Nephron (organoid): ENCODE measurements at regions not wholly inside any gene's neighbourhood (a gene's known extent, or its start where the extent isn't known, plus 50 kb on each side); places are given as distances from the start of the nearest gene placed in this dataset.

ENCODE experiments used
- H3K27ac Mint-ChIP-seq, 3 experiments: 2 replicates each; pipeline ENCODE4 v1.8.0; 2020; ENCODE audit warnings: mixed read lengths in 3 of 3, mild to moderate bottlenecking in 2 of 3, moderate library complexity in 1 of 3
- H3K27me3 Mint-ChIP-seq: 2 replicates; pipeline ENCODE4 v1.8.0; 2021; ENCODE audit warnings: low read depth, mild to moderate bottlenecking, moderate library complexity, mixed read lengths
- H3K36me3 Mint-ChIP-seq: 2 replicates; pipeline ENCODE4 v1.8.0; 2020; ENCODE audit warnings: low read depth, mixed read lengths
- H3K4me1 Mint-ChIP-seq: 2 replicates; pipeline ENCODE4 v1.8.0; 2020; ENCODE audit warnings: mixed read lengths
- H3K4me3 Mint-ChIP-seq, 3 experiments: 2 replicates each; pipeline ENCODE4 v1.8.0; 2020; ENCODE audit warnings: mild to moderate bottlenecking in 3 of 3, mixed read lengths in 3 of 3, moderate library complexity in 2 of 3
- H3K9me3 Mint-ChIP-seq: 2 replicates; pipeline ENCODE4 v1.8.0; 2020; ENCODE audit warnings: mixed read lengths
- TF ChIP-seq, protein P1 (sequence below), 3 experiments: fragments of 200-600 bp; sonication (generic); IDR thresholded peaks; one replicate each; pipeline ENCODE4 v1.5.0; 2021; ENCODE audit warnings: antibody characterized with exemption in 3 of 3; ENCODE audit not compliant: unreplicated experiment in 3 of 3

DNA sequence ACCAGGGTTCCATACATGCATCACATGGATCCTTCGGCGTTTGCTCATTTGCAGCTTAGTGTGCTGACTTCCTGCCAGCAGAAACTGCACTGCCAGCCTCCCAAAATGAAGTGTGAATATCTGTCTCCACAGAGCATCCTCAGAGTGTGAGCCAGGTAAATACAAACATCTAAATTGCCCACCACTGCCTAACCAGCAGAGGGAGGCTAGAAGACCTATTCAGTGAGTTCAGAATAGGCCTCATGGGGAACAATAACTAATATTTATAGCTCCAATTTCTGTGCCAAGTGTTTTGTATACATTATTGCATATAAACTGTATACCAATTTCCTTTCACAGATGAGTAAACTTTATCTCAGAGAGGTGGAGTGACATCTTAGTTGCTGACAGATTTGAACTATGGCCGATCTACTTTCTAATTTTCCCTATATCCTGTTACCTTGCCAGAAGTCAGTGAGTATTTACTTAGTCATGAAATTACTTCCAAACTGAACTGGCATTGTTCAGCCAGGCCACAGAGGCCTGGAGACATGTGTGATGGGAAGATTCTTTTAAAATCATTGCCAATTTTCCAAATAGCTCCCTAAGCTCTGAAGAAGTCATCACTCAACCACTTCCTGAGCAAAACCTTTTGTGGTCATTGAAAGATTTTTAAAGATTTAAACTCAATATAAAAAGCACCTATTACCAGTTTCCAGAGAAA lies 926.5 kb upstream of the GHITM start:
- Mint-ChIP-seq H3K4me3 (no peak overlapping the region), H3K27ac (no peak overlapping the region)

GRCh38 chr10:83214136-83214535 lies 925.2 kb upstream of the GHITM start:
- Mint-ChIP-seq H3K27me3 (no peaks in the 10 kb centered on the region), H3K4me1 (peaks cover 6% of the 10 kb centered on the region)

More for the DNA sequence above, 926.5 kb upstream of the GHITM start:
- Mint-ChIP-seq H3K4me1 (peaks cover 6% of the 10 kb centered on the region), H3K27me3 (no peaks in the 10 kb centered on the region), H3K36me3 (no peaks in the 10 kb centered on the region), H3K9me3 (no peaks in the 10 kb centered on the region)
- TF ChIP-seq, protein P1, sequence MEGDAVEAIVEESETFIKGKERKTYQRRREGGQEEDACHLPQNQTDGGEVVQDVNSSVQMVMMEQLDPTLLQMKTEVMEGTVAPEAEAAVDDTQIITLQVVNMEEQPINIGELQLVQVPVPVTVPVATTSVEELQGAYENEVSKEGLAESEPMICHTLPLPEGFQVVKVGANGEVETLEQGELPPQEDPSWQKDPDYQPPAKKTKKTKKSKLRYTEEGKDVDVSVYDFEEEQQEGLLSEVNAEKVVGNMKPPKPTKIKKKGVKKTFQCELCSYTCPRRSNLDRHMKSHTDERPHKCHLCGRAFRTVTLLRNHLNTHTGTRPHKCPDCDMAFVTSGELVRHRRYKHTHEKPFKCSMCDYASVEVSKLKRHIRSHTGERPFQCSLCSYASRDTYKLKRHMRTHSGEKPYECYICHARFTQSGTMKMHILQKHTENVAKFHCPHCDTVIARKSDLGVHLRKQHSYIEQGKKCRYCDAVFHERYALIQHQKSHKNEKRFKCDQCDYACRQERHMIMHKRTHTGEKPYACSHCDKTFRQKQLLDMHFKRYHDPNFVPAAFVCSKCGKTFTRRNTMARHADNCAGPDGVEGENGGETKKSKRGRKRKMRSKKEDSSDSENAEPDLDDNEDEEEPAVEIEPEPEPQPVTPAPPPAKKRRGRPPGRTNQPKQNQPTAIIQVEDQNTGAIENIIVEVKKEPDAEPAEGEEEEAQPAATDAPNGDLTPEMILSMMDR (IDR thresholded peaks at IDR 0.05; ENCODE audit: unreplicated experiment in 3 of 3) = no peak

DNA sequence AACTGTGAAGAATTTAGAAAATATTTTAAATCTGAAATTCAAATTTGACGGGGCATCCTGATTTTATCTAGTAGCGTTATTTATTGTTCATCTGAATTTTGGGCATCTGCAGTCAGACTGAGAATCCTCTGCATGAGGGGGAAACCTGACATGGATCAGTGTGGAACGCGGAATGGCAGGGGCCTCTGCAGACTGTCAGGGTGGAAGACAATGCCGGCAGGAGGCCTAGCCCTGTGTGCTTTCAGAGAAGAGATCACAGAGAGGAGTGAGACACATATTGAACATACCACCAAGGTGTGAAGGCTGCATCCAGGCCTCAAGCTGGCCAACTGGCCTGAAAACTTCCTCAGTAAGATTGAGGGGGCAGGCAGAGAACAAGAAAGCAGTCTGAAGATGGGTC lies 921.1 kb upstream of the GHITM start:
- Mint-ChIP-seq H3K27ac (no peak overlapping the region), H3K4me1 (peaks cover 8% of the 10 kb centered on the region), H3K36me3 (no peaks in the 10 kb centered on the region), H3K27me3 (no peaks in the 10 kb centered on the region), H3K9me3 (no peaks in the 10 kb centered on the region), H3K4me3 (no peak overlapping the region)
- TF ChIP-seq, protein P1 (IDR thresholded peaks at IDR 0.05; ENCODE audit: unreplicated experiment in 3 of 3) = no peak

More at GRCh38 chr10:83214136-83214535, 925.2 kb upstream of the GHITM start:
- no peaks in the 10 kb centered on the region for H3K36me3 Mint-ChIP-seq
- no peak overlapping the region for H3K4me3 Mint-ChIP-seq
- no peaks in the 10 kb centered on the region for H3K9me3 Mint-ChIP-seq
- TF ChIP-seq, protein P1 (IDR thresholded peaks at IDR 0.05; ENCODE audit: unreplicated experiment in 3 of 3) = no peak
- no peak overlapping the region for H3K27ac Mint-ChIP-seq

DNA sequence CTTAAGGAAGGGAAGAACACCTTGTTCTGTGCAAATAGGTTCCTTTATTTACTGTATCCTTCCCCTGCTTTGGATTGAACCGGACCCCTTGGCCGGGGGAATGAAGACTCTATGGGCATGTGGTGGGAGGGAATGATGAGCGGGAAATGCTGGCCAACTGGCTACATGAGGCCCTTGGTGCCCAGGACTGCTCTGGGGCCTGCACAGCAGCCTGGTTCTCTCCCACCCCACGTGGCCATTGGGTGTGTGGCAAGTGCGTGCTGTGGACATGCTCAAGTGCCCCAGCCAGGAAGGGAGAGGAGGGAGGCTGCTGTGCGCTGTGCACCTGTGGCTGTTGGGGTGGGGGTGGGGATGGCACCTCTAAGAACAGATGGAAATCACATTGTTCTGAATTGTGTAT lies 917.0 kb upstream of the GHITM start:
- H3K4me3 Mint-ChIP-seq = no peak overlapping the region
- no peak overlapping the region for H3K27ac Mint-ChIP-seq
- H3K27me3 Mint-ChIP-seq = peaks cover 4% of the 10 kb centered on the region
- no peaks in the 10 kb centered on the region for H3K9me3 Mint-ChIP-seq
- TF ChIP-seq, protein P1 (IDR thresholded peaks at IDR 0.05; ENCODE audit: unreplicated experiment in 3 of 3) = no peak
- no peaks in the 10 kb centered on the region for H3K36me3 Mint-ChIP-seq
- peaks cover 13% of the 10 kb centered on the region for H3K4me1 Mint-ChIP-seq

DNA sequence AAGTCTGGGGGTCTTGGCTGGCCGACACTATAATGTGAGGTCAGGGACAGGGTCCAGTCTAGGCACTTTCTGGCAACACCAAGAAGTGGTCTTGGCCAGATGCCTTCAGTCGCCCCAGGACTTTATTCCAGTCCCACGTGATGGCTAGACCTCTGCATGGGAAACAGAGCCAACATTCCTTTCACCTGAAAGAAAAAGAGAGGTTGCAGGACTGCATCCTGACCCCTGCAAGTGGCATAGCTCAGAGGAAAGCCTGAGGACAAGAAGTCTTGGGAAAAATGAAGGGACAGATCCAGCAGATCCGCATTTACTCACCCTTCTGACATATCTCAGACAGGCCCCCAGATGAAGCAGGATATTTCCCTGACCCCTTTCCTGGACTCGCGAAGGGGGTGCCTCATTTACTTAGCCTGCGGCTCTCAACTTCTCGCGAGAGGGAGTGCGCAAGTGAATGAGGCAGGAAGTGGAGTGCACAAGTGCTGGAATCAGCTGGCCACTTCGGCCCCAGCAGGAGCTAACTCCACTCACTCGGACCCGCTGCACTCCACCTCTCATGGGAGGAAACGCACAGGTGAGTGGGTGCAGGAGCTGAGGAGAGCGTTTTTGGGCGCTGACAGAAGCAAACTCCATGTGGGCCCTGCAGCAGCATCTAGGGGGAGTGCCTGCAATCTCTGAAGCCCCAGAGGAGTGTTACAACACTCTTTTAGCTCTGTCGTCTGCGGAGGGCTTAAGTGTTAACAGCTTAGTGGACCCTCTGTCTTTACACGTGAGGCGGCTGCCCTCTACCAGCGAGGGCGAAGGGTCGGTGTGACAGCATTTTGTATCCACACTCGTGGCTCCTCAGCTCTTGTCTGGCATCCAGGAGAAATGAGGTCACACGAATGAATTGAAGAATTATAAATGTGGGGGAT lies 916.2 kb upstream of the GHITM start:
- Mint-ChIP-seq H3K27me3 (peaks cover 4% of the 10 kb centered on the region), H3K9me3 (no peaks in the 10 kb centered on the region), H3K36me3 (no peaks in the 10 kb centered on the region), H3K4me1 (peaks cover 13% of the 10 kb centered on the region), H3K27ac (no peak overlapping the region), H3K4me3 (no peak overlapping the region)
- TF ChIP-seq, protein P1 (IDR thresholded peaks at IDR 0.05; ENCODE audit: unreplicated experiment in 3 of 3) = no peak
